OCI-LY3 (cell line): ENCODE measurements at regions not wholly inside any gene's neighbourhood (a gene's known extent, or its start where the extent isn't known, plus 50 kb on each side); places are given as distances from the start of the nearest gene placed in this dataset.

Experiments
- EZH2phosphoT487 ChIP-seq: fragments of 200-600 bp; shearing (Covaris generic); IDR thresholded peaks from 2 replicates; pipeline ENCODE4 v1.6.1; 2018; ENCODE audit warnings: antibody characterized with exemption, mixed run types, low read depth
- TF ChIP-seq, protein P1 (sequence below): fragments of 200-600, 300-600 bp; sonication (generic); IDR thresholded peaks from 2 replicates; pipeline ENCODE4 v1.5.1; 2014; ENCODE audit warnings: antibody characterized with exemption, low read length, low read depth

- TF ChIP-seq, protein P1, sequence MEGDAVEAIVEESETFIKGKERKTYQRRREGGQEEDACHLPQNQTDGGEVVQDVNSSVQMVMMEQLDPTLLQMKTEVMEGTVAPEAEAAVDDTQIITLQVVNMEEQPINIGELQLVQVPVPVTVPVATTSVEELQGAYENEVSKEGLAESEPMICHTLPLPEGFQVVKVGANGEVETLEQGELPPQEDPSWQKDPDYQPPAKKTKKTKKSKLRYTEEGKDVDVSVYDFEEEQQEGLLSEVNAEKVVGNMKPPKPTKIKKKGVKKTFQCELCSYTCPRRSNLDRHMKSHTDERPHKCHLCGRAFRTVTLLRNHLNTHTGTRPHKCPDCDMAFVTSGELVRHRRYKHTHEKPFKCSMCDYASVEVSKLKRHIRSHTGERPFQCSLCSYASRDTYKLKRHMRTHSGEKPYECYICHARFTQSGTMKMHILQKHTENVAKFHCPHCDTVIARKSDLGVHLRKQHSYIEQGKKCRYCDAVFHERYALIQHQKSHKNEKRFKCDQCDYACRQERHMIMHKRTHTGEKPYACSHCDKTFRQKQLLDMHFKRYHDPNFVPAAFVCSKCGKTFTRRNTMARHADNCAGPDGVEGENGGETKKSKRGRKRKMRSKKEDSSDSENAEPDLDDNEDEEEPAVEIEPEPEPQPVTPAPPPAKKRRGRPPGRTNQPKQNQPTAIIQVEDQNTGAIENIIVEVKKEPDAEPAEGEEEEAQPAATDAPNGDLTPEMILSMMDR: no peak
- no peak for TF ChIP-seq EZH2phosphoT487
Measured at GRCh38 chr1:209123601-209124000, 459.9 kb upstream of the CAMK1G start.
